ENCODE measurements at regions not wholly inside any gene's neighbourhood (a gene's known extent, or its start where the extent isn't known, plus 50 kb on each side); places are given as distances from the start of the nearest gene placed in this dataset.

DNA sequence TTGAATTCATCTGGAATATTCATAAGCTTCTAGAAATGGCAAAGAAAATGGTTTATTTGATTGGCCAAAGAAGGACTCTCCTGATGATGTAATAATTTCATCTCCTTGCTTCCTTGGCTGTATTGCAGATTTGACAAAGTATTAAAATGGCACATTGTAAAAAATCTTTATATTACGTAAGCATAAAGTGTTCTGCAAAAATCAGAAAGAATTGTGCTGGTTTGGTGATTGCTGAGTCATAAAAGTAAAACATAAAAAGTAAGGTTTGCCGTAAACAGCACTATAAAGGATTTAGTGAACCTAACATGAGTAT lies 255.9 kb upstream of the RREB1 start:
- H3K4me1 Mint-ChIP-seq, result peaks cover 11 to 12% (median 11%) of the 10 kb centered on the region in 3 donors
- H3K27ac ChIP-seq (ENCODE audit: low read length), result no peak overlapping the region
- H3K27me3 ChIP-seq (replicated peaks in 1 of 2; ENCODE audit: control insufficient read depth in 2 of 2, extremely low read depth in 1 of 2, insufficient read depth in 2 of 2, low read length in 1 of 2), result peaks cover 0 to 11% of the 10 kb centered on the region in 2 experiments
- H3K9me3 Mint-ChIP-seq, result no peaks in the 10 kb centered on the region
- H3K4me3 ChIP-seq (ENCODE audit: control insufficient read depth in 1 of 2, extremely low read depth in 1 of 2, low read length in 1 of 2), result no peak overlapping the region
- H3K9me3 ChIP-seq, result no peaks in the 10 kb centered on the region
- no peak for DNase-seq
- ATAC-seq (replicated peaks in 1 of 4), result no peak
- H3K27me3 Mint-ChIP-seq, result no peaks in the 10 kb centered on the region
- WGBS (ENCODE audit: insufficient coverage), result 100% methylated on average over 2 of the region's 2 CpGs
- no peaks in the 10 kb centered on the region for H3K36me3 Mint-ChIP-seq
- H3K36me3 ChIP-seq (ENCODE audit: control insufficient read depth in 2 of 2, extremely low read depth in 1 of 2, insufficient read depth in 1 of 2, low read length in 1 of 2), result no peaks in the 10 kb centered on the region
- POLR2A ChIA-PET, result no interaction called here
- no peak overlapping the region for H3K4me3 Mint-ChIP-seq
- H3K4me1 ChIP-seq (ENCODE audit: control insufficient read depth in 1 of 2, extremely low read depth in 1 of 2, insufficient read depth in 2 of 2, low read length in 2 of 2), result peaks cover 5 to 9% of the 10 kb centered on the region in 2 experiments
- CTCF ChIA-PET, result no interaction called here
- H3K27ac Mint-ChIP-seq, result no peak overlapping the region

GRCh38 chr6:6856538-6857523 lies 250.9 kb upstream of the RREB1 start:
- no peaks in the 10 kb centered on the region for H3K9me3 Mint-ChIP-seq
- H3K27ac Mint-ChIP-seq, result peak overlapping the region in 1 of 2 donors; percentile 40
- H3K4me1 ChIP-seq (ENCODE audit: control insufficient read depth in 1 of 2, extremely low read depth in 1 of 2, insufficient read depth in 2 of 2, low read length in 2 of 2), result peaks cover 5 to 13% of the 10 kb centered on the region in 2 experiments
- DNase-seq (peak in 31 of 35 experiments; percentile 1 to 62 (median 15)), ATAC-seq (replicated peaks in 1 of 4) (peak; percentile 67 to 93 (median 82))
- H3K27ac ChIP-seq (ENCODE audit: low read length), result no peak overlapping the region
- H3K27me3 ChIP-seq (replicated peaks in 1 of 2; ENCODE audit: control insufficient read depth in 2 of 2, extremely low read depth in 1 of 2, insufficient read depth in 2 of 2, low read length in 1 of 2), result peaks cover 0 to 7% of the 10 kb centered on the region in 2 experiments
- H3K27me3 Mint-ChIP-seq, result no peaks in the 10 kb centered on the region
- peak overlapping the region; percentile 44 to 58 (median 45) for H3K4me3 Mint-ChIP-seq
- WGBS (ENCODE audit: insufficient coverage), result 31% methylated on average over 20 of the region's 23 CpGs
- no peaks in the 10 kb centered on the region for H3K36me3 Mint-ChIP-seq
- ChIA-PET CTCF (no interaction called here), POLR2A (no interaction called here)
- H3K4me1 Mint-ChIP-seq, result peaks cover 12 to 16% (median 13%) of the 10 kb centered on the region in 3 donors
- H3K36me3 ChIP-seq (ENCODE audit: control insufficient read depth in 2 of 2, extremely low read depth in 1 of 2, insufficient read depth in 1 of 2, low read length in 1 of 2), result no peaks in the 10 kb centered on the region
- no peaks in the 10 kb centered on the region for H3K9me3 ChIP-seq
- peak overlapping the region in 1 of 2 donors; percentile 25 for H3K4me3 ChIP-seq (ENCODE audit: control insufficient read depth in 1 of 2, extremely low read depth in 1 of 2, low read length in 1 of 2)

- DNase-seq, result no peak
- CTCF ChIA-PET, result no interaction called here
- H3K27me3 Mint-ChIP-seq, result no peaks in the 10 kb centered on the region
Observed at GRCh38 chr6:6857528-6857927, 250.2 kb upstream of the RREB1 start.

GRCh38 chr6:6858533-6858982 lies 249.2 kb upstream of the RREB1 start:
- no peaks in the 10 kb centered on the region for H3K9me3 ChIP-seq
- H3K36me3 ChIP-seq (ENCODE audit: control insufficient read depth in 2 of 2, extremely low read depth in 1 of 2, insufficient read depth in 1 of 2, low read length in 1 of 2), result no peaks in the 10 kb centered on the region
- Mint-ChIP-seq H3K9me3 (no peaks in the 10 kb centered on the region), H3K4me1 (peaks cover 12 to 16% (median 13%) of the 10 kb centered on the region in 3 donors), H3K4me3 (no peak overlapping the region), H3K36me3 (no peaks in the 10 kb centered on the region), H3K27me3 (no peaks in the 10 kb centered on the region), H3K27ac (no peak overlapping the region)
- CTCF ChIA-PET, result no interaction called here
- peaks cover 5 to 13% of the 10 kb centered on the region in 2 experiments for H3K4me1 ChIP-seq (ENCODE audit: control insufficient read depth in 1 of 2, extremely low read depth in 1 of 2, insufficient read depth in 2 of 2, low read length in 2 of 2)
- WGBS (ENCODE audit: insufficient coverage), result 55% methylated on average over 2 of the region's 12 CpGs
- peak in 1 of 35 experiments; percentile 6 for DNase-seq
- POLR2A ChIA-PET, result interaction anchor here (0.5 kb wide), 3 partner anchors 116 to 302 kb away, joined by 3 to 5 read pairs (median 4); no protein-coding TSS in a partner anchor
- peaks cover 0 to 7% of the 10 kb centered on the region in 2 experiments for H3K27me3 ChIP-seq (replicated peaks in 1 of 2; ENCODE audit: control insufficient read depth in 2 of 2, extremely low read depth in 1 of 2, insufficient read depth in 2 of 2, low read length in 1 of 2)
- H3K27ac ChIP-seq (ENCODE audit: low read length), result no peak overlapping the region
- no peak overlapping the region for H3K4me3 ChIP-seq (ENCODE audit: control insufficient read depth in 1 of 2, extremely low read depth in 1 of 2, low read length in 1 of 2)
- no peak for ATAC-seq (replicated peaks in 1 of 4)

More at GRCh38 chr6:6857528-6857927, 250.2 kb upstream of the RREB1 start:
- Histone ChIP-seq H3K27ac (ENCODE audit: low read length) (no peak overlapping the region), H3K4me3 (ENCODE audit: control insufficient read depth in 1 of 2, extremely low read depth in 1 of 2, low read length in 1 of 2) (no peak overlapping the region), H3K4me1 (ENCODE audit: control insufficient read depth in 1 of 2, extremely low read depth in 1 of 2, insufficient read depth in 2 of 2, low read length in 2 of 2) (peaks cover 5 to 13% of the 10 kb centered on the region in 2 experiments), H3K9me3 (no peaks in the 10 kb centered on the region), H3K36me3 (ENCODE audit: control insufficient read depth in 2 of 2, extremely low read depth in 1 of 2, insufficient read depth in 1 of 2, low read length in 1 of 2) (no peaks in the 10 kb centered on the region), H3K27me3 (replicated peaks in 1 of 2; ENCODE audit: control insufficient read depth in 2 of 2, extremely low read depth in 1 of 2, insufficient read depth in 2 of 2, low read length in 1 of 2) (peaks cover 0 to 7% of the 10 kb centered on the region in 2 experiments)
- POLR2A ChIA-PET, result interaction anchor here in 1 of 2 donors (0.6 kb wide), 1 partner anchor 576 kb away, joined by 7 read pairs; no protein-coding TSS in a partner anchor
- no peak for ATAC-seq (replicated peaks in 1 of 4)
- WGBS (ENCODE audit: insufficient coverage), result 75% methylated on average over 2 of the region's 5 CpGs
- Mint-ChIP-seq H3K9me3 (no peaks in the 10 kb centered on the region), H3K36me3 (no peaks in the 10 kb centered on the region), H3K4me1 (peaks cover 12 to 16% (median 13%) of the 10 kb centered on the region in 3 donors), H3K4me3 (no peak overlapping the region), H3K27ac (no peak overlapping the region)

DNA sequence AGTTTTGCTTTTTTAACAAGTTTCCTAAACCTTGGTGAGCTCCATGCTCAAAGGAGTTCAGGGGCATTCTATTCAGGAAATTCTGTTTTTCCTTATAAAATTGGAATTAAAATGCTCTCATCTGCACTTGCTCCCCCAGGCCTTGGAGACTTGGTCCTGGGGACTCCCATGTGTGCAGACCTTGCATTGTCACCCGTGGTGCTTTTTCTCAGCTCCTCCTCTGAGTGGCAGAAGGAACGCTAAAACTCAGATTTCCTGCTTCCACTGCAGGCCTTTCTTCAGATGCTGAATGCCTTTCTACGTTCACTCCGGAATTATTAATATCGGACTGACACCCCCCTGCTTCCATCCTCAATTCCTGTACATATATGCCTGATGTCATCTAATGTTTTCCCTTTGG lies 248.7 kb upstream of the RREB1 start:
- no peak overlapping the region for H3K27ac Mint-ChIP-seq

GRCh38 chr6:6859722-6860121 lies 248.0 kb upstream of the RREB1 start:
- H3K27me3 ChIP-seq (replicated peaks in 1 of 2; ENCODE audit: control insufficient read depth in 2 of 2, extremely low read depth in 1 of 2, insufficient read depth in 2 of 2, low read length in 1 of 2), result peaks cover 0 to 7% of the 10 kb centered on the region in 2 experiments
- CTCF ChIA-PET, result interaction anchor here in 1 of 2 donors (0.5 kb wide), 1 partner anchor 95 kb away, joined by 4 read pairs; no protein-coding TSS in a partner anchor

More for the DNA sequence above, 248.7 kb upstream of the RREB1 start:
- H3K27me3 Mint-ChIP-seq, result no peaks in the 10 kb centered on the region
- H3K36me3 Mint-ChIP-seq, result no peaks in the 10 kb centered on the region
- H3K4me1 Mint-ChIP-seq, result peaks cover 12 to 16% (median 13%) of the 10 kb centered on the region in 3 donors
- ATAC-seq (replicated peaks in 1 of 4) (no peak), DNase-seq (no peak)
- Histone ChIP-seq H3K27ac (ENCODE audit: low read length) (no peak overlapping the region), H3K9me3 (no peaks in the 10 kb centered on the region), H3K4me1 (ENCODE audit: control insufficient read depth in 1 of 2, extremely low read depth in 1 of 2, insufficient read depth in 2 of 2, low read length in 2 of 2) (peaks cover 5 to 13% of the 10 kb centered on the region in 2 experiments), H3K4me3 (ENCODE audit: control insufficient read depth in 1 of 2, extremely low read depth in 1 of 2, low read length in 1 of 2) (no peak overlapping the region), H3K36me3 (ENCODE audit: control insufficient read depth in 2 of 2, extremely low read depth in 1 of 2, insufficient read depth in 1 of 2, low read length in 1 of 2) (no peaks in the 10 kb centered on the region), H3K27me3 (replicated peaks in 1 of 2; ENCODE audit: control insufficient read depth in 2 of 2, extremely low read depth in 1 of 2, insufficient read depth in 2 of 2, low read length in 1 of 2) (peaks cover 0 to 7% of the 10 kb centered on the region in 2 experiments)
- ChIA-PET POLR2A (interaction anchor here (0.5 kb wide), 2 partner anchors 117 to 301 kb away, joined by 4 to 5 read pairs; no protein-coding TSS in a partner anchor), CTCF (no interaction called here)
- H3K4me3 Mint-ChIP-seq, result no peak overlapping the region
- 70% methylated on average over 3 of the region's 5 CpGs for WGBS (ENCODE audit: insufficient coverage)
- H3K9me3 Mint-ChIP-seq, result no peaks in the 10 kb centered on the region

More at GRCh38 chr6:6859722-6860121, 248.0 kb upstream of the RREB1 start:
- Histone ChIP-seq H3K4me1 (ENCODE audit: control insufficient read depth in 1 of 2, extremely low read depth in 1 of 2, insufficient read depth in 2 of 2, low read length in 2 of 2) (peaks cover 5 to 13% of the 10 kb centered on the region in 2 experiments), H3K9me3 (no peaks in the 10 kb centered on the region), H3K36me3 (ENCODE audit: control insufficient read depth in 2 of 2, extremely low read depth in 1 of 2, insufficient read depth in 1 of 2, low read length in 1 of 2) (no peaks in the 10 kb centered on the region), H3K4me3 (ENCODE audit: control insufficient read depth in 1 of 2, extremely low read depth in 1 of 2, low read length in 1 of 2) (no peak overlapping the region), H3K27ac (ENCODE audit: low read length) (no peak overlapping the region)
- H3K27ac Mint-ChIP-seq, result no peak overlapping the region
- POLR2A ChIA-PET, result interaction anchor here in 1 of 2 donors (0.7 kb wide), 1 partner anchor 231 kb away, joined by 4 read pairs; no protein-coding TSS in a partner anchor
- H3K27me3 Mint-ChIP-seq, result peaks cover 0 to under 1% of the 10 kb centered on the region in 2 donors
- DNase-seq (no peak), ATAC-seq (replicated peaks in 1 of 4) (no peak)
- H3K4me1 Mint-ChIP-seq, result peaks cover 12 to 16% (median 13%) of the 10 kb centered on the region in 3 donors
- H3K4me3 Mint-ChIP-seq, result no peak overlapping the region
- 100% methylated on average over 1 of the region's 5 CpGs for WGBS (ENCODE audit: insufficient coverage)
- no peaks in the 10 kb centered on the region for H3K36me3 Mint-ChIP-seq
- H3K9me3 Mint-ChIP-seq, result no peaks in the 10 kb centered on the region
